Aorta (tissue), 5 donors: ENCODE measurements at regions not wholly inside any gene's neighbourhood (a gene's known extent, or its start where the extent isn't known, plus 50 kb on each side); places are given as distances from the start of the nearest gene placed in this dataset.

Experiments used
- ATAC-seq: fragments of 200-7000 bp; cut with Tn5 transposase; one replicate; pipeline ENCODE4 v1.9.1; 2022; ENCODE audit warnings: moderate library complexity; ENCODE audit not compliant: low FRiP score
- DNase-seq, 2 donors: peaks; one replicate each; pipeline ENCODE4 v3.0.0-alpha.2; 2020
- H3K27ac ChIP-seq, 2 donors: one replicate each; pipeline ENCODE4 v1.5.1; 2013; ENCODE audit warnings: low read length in 2 of 2, mild to moderate bottlenecking in 2 of 2, moderate library complexity in 2 of 2, control low read depth in 1 of 2, inconsistent platforms in 1 of 2, low read depth in 1 of 2
- H3K27me3 ChIP-seq, 2 donors: one replicate each; pipeline ENCODE4 v1.6.1; 2013; ENCODE audit warnings: control low read depth in 1 of 2, low read length in 1 of 2, mild to moderate bottlenecking in 1 of 2, moderate library complexity in 1 of 2; ENCODE audit not compliant: insufficient read depth in 2 of 2, control insufficient read depth in 1 of 2
- H3K36me3 ChIP-seq, 2 donors: one replicate each; pipeline ENCODE4 v1.6.1; 2013; ENCODE audit warnings: control low read depth in 1 of 2, low read length in 1 of 2, mild to moderate bottlenecking in 1 of 2; ENCODE audit not compliant: insufficient read depth in 2 of 2, control insufficient read depth in 1 of 2
- H3K4me1 ChIP-seq, 2 donors: one replicate each; pipeline ENCODE4 v1.6.1; 2013; ENCODE audit warnings: low read length in 2 of 2, control low read depth in 1 of 2, mild to moderate bottlenecking in 1 of 2, moderate library complexity in 1 of 2; ENCODE audit not compliant: insufficient read depth in 2 of 2, control insufficient read depth in 1 of 2
- H3K4me3 ChIP-seq, 2 donors: one replicate each; pipeline ENCODE4 v1.5.1; 2013; ENCODE audit warnings: low read length in 2 of 2, control low read depth in 1 of 2, mild to moderate bottlenecking in 1 of 2
- H3K9me3 ChIP-seq: one replicate; pipeline ENCODE4 v1.6.1; 2013; ENCODE audit warnings: mild to moderate bottlenecking, low read length; ENCODE audit not compliant: control insufficient read depth
- WGBS, 2 donors: extraction: QIAGEN DNeasy Blood & Tissue Kit; methylation state at CpG; one replicate each; pipeline ENCODE4 v1.1.7; 2013; 5-methylcytosine and 5-hydroxymethylcytosine counted together
- intact Hi-C, 2 donors: fragments of 100-400 bp; cut with DNase I; formaldehyde crosslinking; loops; one replicate each; pipeline versions ENCODE4 v1.14.2 to v1.15.0; 2022
- donor health status: healthy with polysubstance abuse.
- donor health status: Bipolar disorder and iron deficiency.
- donor health status: DM: no; HTN: no; CAD: no.
- donor health status: DM: no; HTN: no; CAD: no.
- donor health status: DM: yes; HTN: yes; CAD: no.

DNA sequence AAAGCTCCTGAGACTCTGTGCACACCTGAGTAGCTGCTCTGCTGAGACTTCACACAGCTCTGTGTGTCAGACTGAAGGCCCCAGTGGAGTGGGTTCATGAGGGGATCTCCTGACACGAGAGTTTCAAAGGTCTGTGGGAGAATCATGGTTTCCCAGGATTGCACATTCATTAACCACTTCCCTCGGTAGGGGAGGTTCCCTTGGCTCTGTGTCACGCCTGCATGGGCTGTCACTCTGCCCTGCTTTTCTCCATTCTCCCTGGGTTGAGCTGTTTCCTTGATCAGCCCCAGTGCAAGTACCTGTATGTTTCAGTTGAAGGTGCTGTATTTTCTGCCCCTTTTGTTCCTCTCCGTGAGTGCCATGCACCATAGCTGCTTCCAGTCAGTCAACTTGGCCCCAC is 236.9 kb downstream of the EPM2A start:
- DNase-seq: no peak

DNA sequence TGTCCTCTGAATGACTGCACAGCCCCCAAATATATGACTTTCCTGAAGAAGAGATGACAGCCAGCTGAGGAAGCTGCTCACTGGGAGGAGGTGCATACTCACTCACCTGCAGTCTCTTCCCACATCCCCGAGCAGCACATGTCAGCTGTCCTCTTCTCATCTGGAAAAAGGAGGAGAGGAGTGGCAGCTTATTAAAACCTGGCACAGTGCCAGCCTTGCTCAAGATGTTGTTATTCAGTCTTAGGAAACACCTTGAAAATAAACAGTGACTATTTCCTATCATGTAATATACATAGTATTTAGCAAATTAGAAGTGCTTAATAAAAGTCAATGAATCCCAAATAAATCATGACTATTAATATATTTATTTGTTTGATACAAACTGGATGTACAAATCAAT is 232.9 kb downstream of the EPM2A start:
- WGBS, 2 donors: 45% methylated on average over 1 of the region's 1 CpG
- Histone ChIP-seq H3K4me3 (no peak overlapping the region), H3K4me1 (no peaks in the 10 kb centered on the region), H3K9me3 (peaks cover 6% of the 10 kb centered on the region), H3K27me3 (no peaks in the 10 kb centered on the region), H3K27ac (no peak overlapping the region), H3K36me3 (no peaks in the 10 kb centered on the region)
- DNase-seq (no peak), ATAC-seq (no peak)
- intact Hi-C loops: no loop called here

More for the DNA sequence above, 236.9 kb downstream of the EPM2A start:
- 69 to 73% methylated on average over 4 of the region's 4 CpGs for WGBS, 2 donors
- H3K27ac ChIP-seq: no peak overlapping the region
- no peak overlapping the region for H3K4me3 ChIP-seq
- peaks cover 4% of the 10 kb centered on the region for H3K9me3 ChIP-seq
- no peak for ATAC-seq
- H3K4me1 ChIP-seq: no peaks in the 10 kb centered on the region
- no peaks in the 10 kb centered on the region for H3K27me3 ChIP-seq
- H3K36me3 ChIP-seq: no peaks in the 10 kb centered on the region
- intact Hi-C loops: no loop called here

DNA sequence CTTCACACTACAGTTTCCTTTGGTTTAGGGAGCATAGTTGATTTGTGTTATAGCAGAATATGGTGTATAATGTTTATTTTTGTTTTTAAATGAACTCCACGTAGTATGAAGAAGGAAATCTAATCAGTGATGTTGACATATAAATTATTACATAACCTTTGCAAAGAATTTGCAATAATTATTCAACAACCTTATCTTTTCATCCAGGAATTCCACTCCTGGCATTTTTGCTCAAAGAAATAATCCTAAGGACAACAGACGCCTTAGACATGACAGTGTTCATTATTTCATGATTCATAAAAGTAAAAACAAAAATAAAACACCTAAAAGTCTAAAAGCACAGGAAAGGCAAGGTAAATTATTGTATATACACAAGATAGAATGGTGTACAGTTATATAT is 229.2 kb downstream of the EPM2A start:
- no peaks in the 10 kb centered on the region for H3K36me3 ChIP-seq
- H3K4me1 ChIP-seq: no peaks in the 10 kb centered on the region
- H3K4me3 ChIP-seq: no peak overlapping the region
- DNase-seq (no peak), ATAC-seq (no peak)
- peaks cover 6% of the 10 kb centered on the region for H3K9me3 ChIP-seq
- 20 to 25% methylated on average over 2 of the region's 2 CpGs for WGBS, 2 donors
- no peak overlapping the region for H3K27ac ChIP-seq
- intact Hi-C loops: loop anchor here in 1 of 2 donors (5.0 kb wide), 1 partner anchor 244 kb away; no protein-coding TSS in a partner anchor
- H3K27me3 ChIP-seq: no peaks in the 10 kb centered on the region

DNA sequence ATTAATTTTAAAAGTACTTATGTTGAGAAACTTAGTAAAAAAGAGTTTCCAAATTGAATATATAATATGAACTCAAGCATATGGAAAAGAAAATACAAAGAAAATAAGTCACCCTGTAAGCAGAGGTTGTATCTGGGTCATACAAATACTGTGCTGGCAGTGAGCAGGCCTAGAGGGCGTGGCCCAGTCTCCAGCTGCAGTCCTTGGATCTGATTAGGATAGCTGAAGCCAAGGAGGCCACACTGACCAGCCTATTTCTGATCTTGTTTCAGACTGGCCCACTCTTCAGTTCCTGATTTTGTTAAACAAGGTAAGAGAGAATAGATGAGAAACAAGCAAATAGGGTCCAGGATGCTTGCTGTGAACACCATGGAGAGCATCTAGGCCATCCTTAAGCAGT is 228.8 kb downstream of the EPM2A start:
- H3K9me3 ChIP-seq: peaks cover 6% of the 10 kb centered on the region
- intact Hi-C loops: loop anchor here in 1 of 2 donors (5.0 kb wide), 1 partner anchor 244 kb away; no protein-coding TSS in a partner anchor
- 24 to 29% methylated on average over 1 of the region's 1 CpG for WGBS, 2 donors
- no peaks in the 10 kb centered on the region for H3K36me3 ChIP-seq
- DNase-seq (no peak), ATAC-seq (no peak)
- H3K4me3 ChIP-seq: no peak overlapping the region
- H3K27ac ChIP-seq: no peak overlapping the region
- no peaks in the 10 kb centered on the region for H3K27me3 ChIP-seq
- H3K4me1 ChIP-seq: no peaks in the 10 kb centered on the region

- Histone ChIP-seq H3K27me3 (no peaks in the 10 kb centered on the region), H3K9me3 (peaks cover 6% of the 10 kb centered on the region), H3K4me1 (no peaks in the 10 kb centered on the region), H3K36me3 (no peaks in the 10 kb centered on the region), H3K27ac (no peak overlapping the region), H3K4me3 (no peak overlapping the region)
- 94% methylated on average over 2 of the region's 2 CpGs for WGBS, 2 donors
- DNase-seq (no peak), ATAC-seq (no peak)
- intact Hi-C loops: loop anchor here in 1 of 2 donors (5.0 kb wide), 1 partner anchor 245 kb away; no protein-coding TSS in a partner anchor
Observed at GRCh38 chr6:145507239-145507638, 228.1 kb downstream of the EPM2A start.

- intact Hi-C loops: loop anchor here in 1 of 2 donors (5.0 kb wide), 1 partner anchor 246 kb away; no protein-coding TSS in a partner anchor
- Histone ChIP-seq H3K9me3 (peaks cover 6% of the 10 kb centered on the region), H3K36me3 (no peaks in the 10 kb centered on the region), H3K4me3 (no peak overlapping the region), H3K4me1 (no peaks in the 10 kb centered on the region), H3K27ac (no peak overlapping the region), H3K27me3 (no peaks in the 10 kb centered on the region)
- 72 to 73% methylated on average over 1 of the region's 1 CpG for WGBS, 2 donors
- no peak for ATAC-seq
- DNase-seq: no peak
Observed at GRCh38 chr6:145508107-145508506, 227.2 kb downstream of the EPM2A start.

- DNase-seq (no peak), ATAC-seq (no peak)
- Histone ChIP-seq H3K27me3 (no peaks in the 10 kb centered on the region), H3K9me3 (no peaks in the 10 kb centered on the region), H3K4me3 (no peak overlapping the region), H3K36me3 (no peaks in the 10 kb centered on the region), H3K27ac (no peak overlapping the region), H3K4me1 (no peaks in the 10 kb centered on the region)
- 88 to 93% methylated on average over 4 of the region's 4 CpGs for WGBS, 2 donors
- intact Hi-C loops: no loop called here
Observed at GRCh38 chr6:145517492-145517891, 217.8 kb downstream of the EPM2A start.

GRCh38 chr6:145525038-145525437 is 210.3 kb downstream of the EPM2A start:
- no peaks in the 10 kb centered on the region for H3K36me3 ChIP-seq
- no peaks in the 10 kb centered on the region for H3K9me3 ChIP-seq
- H3K27me3 ChIP-seq: no peaks in the 10 kb centered on the region
- no peak for DNase-seq
- H3K27ac ChIP-seq: no peak overlapping the region
- H3K4me3 ChIP-seq: no peak overlapping the region
- H3K4me1 ChIP-seq: no peaks in the 10 kb centered on the region
- intact Hi-C loops: no loop called here
- 85 to 88% methylated on average over 3 of the region's 3 CpGs for WGBS, 2 donors
- ATAC-seq: no peak

DNA sequence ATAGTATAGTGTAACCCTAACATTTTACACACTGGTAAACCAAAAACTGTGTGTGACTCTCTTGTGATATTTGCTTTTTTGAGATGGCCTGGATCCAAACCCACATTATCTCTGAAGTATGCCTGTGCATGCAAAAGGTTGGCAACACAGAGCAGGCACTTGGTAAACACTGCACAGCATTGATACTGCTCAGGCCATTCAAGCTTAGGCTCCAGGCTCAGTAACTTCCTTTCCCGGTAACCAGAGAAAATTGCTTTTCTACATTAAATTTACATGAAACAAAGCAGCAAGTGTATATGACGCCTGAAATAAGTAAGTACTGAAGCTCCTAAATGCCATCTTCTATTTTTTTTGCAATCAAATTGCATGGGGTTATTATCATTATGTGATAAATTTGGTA is 205.7 kb downstream of the EPM2A start:
- WGBS, 2 donors: 39 to 53% methylated on average over 2 of the region's 2 CpGs
- Histone ChIP-seq H3K36me3 (no peaks in the 10 kb centered on the region), H3K4me1 (no peaks in the 10 kb centered on the region), H3K27ac (no peak overlapping the region), H3K4me3 (no peak overlapping the region), H3K27me3 (no peaks in the 10 kb centered on the region), H3K9me3 (peaks cover 1% of the 10 kb centered on the region)
- DNase-seq: no peak
- ATAC-seq: no peak
- intact Hi-C loops: no loop called here
